Left lung (tissue), 4 donors: ENCODE measurements at regions not wholly inside any gene's neighbourhood (a gene's known extent, or its start where the extent isn't known, plus 50 kb on each side); places are given as distances from the start of the nearest gene placed in this dataset.

Experiments
- ATAC-seq: fragments of 200-7000 bp; cut with Tn5 transposase; one replicate; pipeline ENCODE4 v1.9.1; 2020; ENCODE audit warnings: moderate library complexity
- DNase-seq, 4 donors: peaks; one replicate each; pipeline ENCODE4 v3.0.0-alpha.2; 2013 to 2020
- H3K27ac ChIP-seq, 2 donors: fragments of 200-600 bp; sonication (generic) in 1 of 2; one replicate each; pipeline versions ENCODE4 v1.5.0 to v1.8.0; 2020 to 2021
- H3K27me3 ChIP-seq, 2 donors: fragments of 200-600 bp; sonication (generic) in 1 of 2; one replicate each; pipeline versions ENCODE4 v1.5.0 to v1.8.0; 2020 to 2021
- H3K36me3 ChIP-seq, 2 donors: fragments of 200-600 bp; sonication (generic) in 1 of 2; one replicate each; pipeline versions ENCODE4 v1.5.0 to v1.8.0; 2020 to 2021
- H3K4me1 ChIP-seq, 2 donors: fragments of 200-600 bp; one replicate each; pipeline ENCODE4 v1.8.0; 2021
- H3K4me3 ChIP-seq, 2 donors: fragments of 200-600 bp; sonication (generic) in 1 of 2; one replicate each; pipeline versions ENCODE4 v1.5.0 to v1.8.0; 2020 to 2021; ENCODE audit warnings: mild to moderate bottlenecking in 1 of 2
- H3K9me3 ChIP-seq, 2 donors: fragments of 200-600 bp; sonication (generic) in 1 of 2; one replicate each; pipeline versions ENCODE4 v1.5.0 to v1.8.0; 2020 to 2021
- intact Hi-C, 2 donors: fragments of 100-400 bp; cut with DNase I; formaldehyde crosslinking; loops; one replicate each; pipeline versions ENCODE4 v1.11.2 to v1.14.2; 2022
- TF ChIP-seq, protein P1 (sequence below), 2 donors: fragments of 200-600 bp; sonication (generic) in 1 of 2; IDR thresholded peaks; one replicate each; pipeline versions ENCODE4 v1.5.0 to v1.8.0; 2021; ENCODE audit warnings: antibody characterized with exemption in 2 of 2
- donor health status: DM: no; HTN: yes; CAD: no.
- donor health status: DM: no; HTN: no; CAD: no.

DNA sequence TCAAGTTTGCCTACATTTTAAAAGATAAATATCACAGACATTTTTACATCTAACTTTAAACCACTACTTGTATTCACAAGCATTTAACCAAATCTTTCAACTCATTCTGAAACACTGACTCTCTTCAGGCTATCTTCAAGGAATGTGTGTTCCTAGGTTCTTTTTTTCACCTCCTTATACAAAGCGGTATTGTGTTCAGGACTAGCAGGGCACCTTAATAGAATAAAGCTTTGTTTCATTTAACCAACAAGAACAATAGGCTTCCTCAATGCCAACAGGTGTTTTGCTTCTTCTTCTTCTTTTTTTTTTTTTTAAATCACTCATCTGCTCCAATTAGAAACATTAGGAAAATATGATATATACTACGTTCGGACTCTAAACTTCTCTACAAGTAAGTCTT, 212.9 kb upstream of the SEMA3E start:
- H3K27ac ChIP-seq = no peak overlapping the region
- intact Hi-C loops = no loop called here
- no peaks in the 10 kb centered on the region for H3K36me3 ChIP-seq
- H3K4me1 ChIP-seq = no peaks in the 10 kb centered on the region
- H3K4me3 ChIP-seq = no peak overlapping the region
- ATAC-seq (no peak), DNase-seq (no peak)
- H3K9me3 ChIP-seq = no peaks in the 10 kb centered on the region
- no peaks in the 10 kb centered on the region for H3K27me3 ChIP-seq
- TF ChIP-seq, protein P1, sequence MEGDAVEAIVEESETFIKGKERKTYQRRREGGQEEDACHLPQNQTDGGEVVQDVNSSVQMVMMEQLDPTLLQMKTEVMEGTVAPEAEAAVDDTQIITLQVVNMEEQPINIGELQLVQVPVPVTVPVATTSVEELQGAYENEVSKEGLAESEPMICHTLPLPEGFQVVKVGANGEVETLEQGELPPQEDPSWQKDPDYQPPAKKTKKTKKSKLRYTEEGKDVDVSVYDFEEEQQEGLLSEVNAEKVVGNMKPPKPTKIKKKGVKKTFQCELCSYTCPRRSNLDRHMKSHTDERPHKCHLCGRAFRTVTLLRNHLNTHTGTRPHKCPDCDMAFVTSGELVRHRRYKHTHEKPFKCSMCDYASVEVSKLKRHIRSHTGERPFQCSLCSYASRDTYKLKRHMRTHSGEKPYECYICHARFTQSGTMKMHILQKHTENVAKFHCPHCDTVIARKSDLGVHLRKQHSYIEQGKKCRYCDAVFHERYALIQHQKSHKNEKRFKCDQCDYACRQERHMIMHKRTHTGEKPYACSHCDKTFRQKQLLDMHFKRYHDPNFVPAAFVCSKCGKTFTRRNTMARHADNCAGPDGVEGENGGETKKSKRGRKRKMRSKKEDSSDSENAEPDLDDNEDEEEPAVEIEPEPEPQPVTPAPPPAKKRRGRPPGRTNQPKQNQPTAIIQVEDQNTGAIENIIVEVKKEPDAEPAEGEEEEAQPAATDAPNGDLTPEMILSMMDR (IDR thresholded peaks at IDR 0.05) = no peak

DNA sequence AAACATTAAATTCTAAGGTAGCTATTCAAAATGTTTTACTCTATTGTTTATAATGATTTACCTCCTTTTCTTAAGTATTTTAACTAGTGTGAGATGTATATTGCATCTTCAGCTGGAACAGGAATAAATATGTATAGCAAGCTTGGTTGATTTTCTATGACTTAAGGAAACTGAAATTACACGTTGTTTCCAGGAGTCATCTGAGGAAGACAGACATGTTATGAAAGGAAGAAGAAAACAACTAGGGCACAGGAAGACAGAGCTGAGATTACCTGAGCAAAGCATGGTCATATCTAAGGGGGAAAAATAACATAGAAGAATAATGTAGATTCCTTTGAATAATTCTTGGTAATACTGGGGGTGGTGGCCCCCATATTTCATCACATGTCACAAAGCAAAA, 210.9 kb upstream of the SEMA3E start:
- Histone ChIP-seq H3K27ac (no peak overlapping the region), H3K4me1 (no peaks in the 10 kb centered on the region), H3K27me3 (no peaks in the 10 kb centered on the region), H3K4me3 (no peak overlapping the region), H3K36me3 (no peaks in the 10 kb centered on the region), H3K9me3 (no peaks in the 10 kb centered on the region)
- TF ChIP-seq, protein P1 (IDR thresholded peaks at IDR 0.05) = no peak
- DNase-seq = no peak
- intact Hi-C loops = no loop called here
- ATAC-seq = no peak

DNA sequence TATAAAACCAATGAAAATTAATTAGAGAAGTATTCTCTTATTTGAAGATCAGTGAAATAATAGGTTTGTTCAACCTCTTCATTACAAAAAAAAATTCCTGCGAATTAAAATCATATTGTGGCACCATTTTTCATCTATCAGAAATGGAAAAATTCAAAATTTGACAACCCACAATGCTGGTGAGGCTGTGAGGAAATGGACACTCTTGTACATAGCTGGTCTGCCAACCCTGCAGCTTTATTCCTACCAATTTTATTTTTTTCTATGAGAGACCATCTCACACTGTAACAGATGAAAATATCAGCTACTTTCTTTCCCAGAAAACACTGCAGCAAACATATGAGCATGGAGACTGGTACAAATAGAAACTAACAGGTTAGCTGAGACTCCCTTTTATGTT, 208.8 kb upstream of the SEMA3E start:
- TF ChIP-seq, protein P1 (IDR thresholded peaks at IDR 0.05) = no peak
- Histone ChIP-seq H3K27me3 (no peaks in the 10 kb centered on the region), H3K4me1 (no peaks in the 10 kb centered on the region), H3K4me3 (no peak overlapping the region), H3K36me3 (no peaks in the 10 kb centered on the region), H3K27ac (no peak overlapping the region), H3K9me3 (no peaks in the 10 kb centered on the region)
- no peak for ATAC-seq
- no peak for DNase-seq
- intact Hi-C loops = no loop called here

DNA sequence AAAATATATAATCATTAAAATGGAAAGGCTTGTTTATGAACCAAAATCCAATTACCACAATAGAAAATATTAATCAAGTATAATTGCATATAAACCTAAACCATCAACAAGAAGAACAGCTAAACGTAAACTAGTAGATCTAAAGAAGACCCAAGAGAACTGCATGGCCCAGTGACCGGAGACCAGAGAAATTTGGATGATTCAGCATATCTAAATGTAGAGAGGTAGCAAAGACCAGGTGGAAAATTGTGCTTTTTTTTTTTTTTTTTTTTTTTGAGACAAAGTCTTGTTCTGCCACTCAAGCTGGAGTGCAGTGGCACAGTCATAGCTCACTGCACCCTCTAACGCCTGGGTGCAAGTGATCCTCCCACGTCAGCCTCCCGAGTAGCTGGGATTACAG, 207.2 kb upstream of the SEMA3E start:
- TF ChIP-seq, protein P1 (IDR thresholded peaks at IDR 0.05) = no peak
- Histone ChIP-seq H3K27ac (no peak overlapping the region), H3K4me3 (no peak overlapping the region), H3K4me1 (no peaks in the 10 kb centered on the region), H3K9me3 (no peaks in the 10 kb centered on the region), H3K27me3 (no peaks in the 10 kb centered on the region), H3K36me3 (no peaks in the 10 kb centered on the region)
- no peak for DNase-seq
- intact Hi-C loops = no loop called here
- no peak for ATAC-seq

DNA sequence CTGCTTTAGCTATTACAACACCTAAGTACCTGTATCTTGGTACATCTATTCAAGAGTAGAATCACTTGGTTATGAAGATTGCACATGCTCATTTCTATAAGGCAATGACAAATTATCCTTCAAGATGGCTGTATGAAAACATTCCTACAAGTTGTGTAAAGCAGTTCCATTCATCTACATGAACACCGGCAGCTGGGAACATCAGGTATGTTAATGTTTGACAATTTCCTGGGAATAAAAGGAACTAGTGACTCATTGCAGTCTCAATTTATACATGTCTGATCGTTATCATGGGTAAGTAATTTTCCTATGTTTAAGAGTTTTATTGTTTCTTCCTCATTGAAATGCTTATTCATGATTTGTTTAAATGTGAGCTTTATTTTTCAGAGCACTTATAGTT, 203.2 kb upstream of the SEMA3E start:
- TF ChIP-seq, protein P1 (IDR thresholded peaks at IDR 0.05) = no peak
- Histone ChIP-seq H3K4me1 (no peaks in the 10 kb centered on the region), H3K27me3 (no peaks in the 10 kb centered on the region), H3K27ac (no peak overlapping the region), H3K4me3 (no peak overlapping the region), H3K36me3 (no peaks in the 10 kb centered on the region), H3K9me3 (no peaks in the 10 kb centered on the region)
- intact Hi-C loops = no loop called here
- ATAC-seq = no peak
- no peak for DNase-seq
